HepG2 (cell line): ENCODE measurements at regions not wholly inside any gene's neighbourhood (a gene's known extent, or its start where the extent isn't known, plus 50 kb on each side); places are given as distances from the start of the nearest gene placed in this dataset.

ENCODE experiments used
- ATAC-seq: fragments of 200-7000 bp; cut with Tn5 transposase; 3 replicates; pipeline ENCODE4 v1.9.1; 2020; ENCODE audit warnings: mild to moderate bottlenecking, moderate library complexity
- BruUV-seq: library from RNA; stranded (reverse); fragments of 400-500 nt; replicated peaks from 2 replicates; lab custom pipeline; 2021; lab: Mats Ljungman, UMichigan
- CTCF ChIA-PET: fragments of 300-600 bp; formaldehyde crosslinking; extraction: SDS; loops from one replicate; lab custom pipeline; 2021; ENCODE audit warnings: low total read pairs, inconsistent platforms, low intra/inter-chr PET ratio; lab: Yijun Ruan, JAX
- POLR2A ChIA-PET: fragments of 350-600 bp; sonication (Branson Sonifier 250); formaldehyde crosslinking; loops from one replicate; lab custom pipeline; 2020; ENCODE audit warnings: antibody characterized with exemption, inconsistent platforms; lab: Yijun Ruan, JAX
- DNase-seq: peaks from one replicate; pipeline ENCODE4 v3.0.0-alpha.2; 2015; ENCODE audit warnings: low spot score
- FAIRE-seq: peaks from 3 replicates; lab custom pipeline; 2011; peaks lifted over from hg19 to GRCh38; lab: Jason Lieb, UNC
- H2AFZ ChIP-seq: one replicate; pipeline ENCODE4 v1.6.1; 2011; ENCODE audit warnings: low read length, inconsistent platforms
- H3K27ac ChIP-seq: fragments of 300-600 bp; 3 replicates; pipeline ENCODE4 v1.8.0; 2011; ENCODE audit warnings: mixed run types, mild to moderate bottlenecking, mixed read lengths, low read length, inconsistent platforms; ENCODE audit not compliant: insufficient read depth; ENCODE audit errors: extremely low read length
- H3K27me3 ChIP-seq, 2 experiments: fragments of 200-600 bp in 1 of 2; 2 replicates in 1 of 2; 3 replicates in 1 of 2; pipeline versions ENCODE4 v1.6.0 to v1.8.0; 2011; ENCODE audit warnings: low read length in 2 of 2, mild to moderate bottlenecking in 2 of 2, moderate library complexity in 2 of 2, inconsistent platforms in 1 of 2; ENCODE audit not compliant: insufficient read depth in 2 of 2, control insufficient read depth in 1 of 2
- H3K36me3 ChIP-seq, 2 experiments: fragments of 200-600 bp in 1 of 2; replicated peaks in 1 of 2; 2 replicates in 1 of 2; 3 replicates in 1 of 2; pipeline versions ENCODE4 v1.5.1 to v1.8.0; 2011; ENCODE audit warnings: low read length in 2 of 2, inconsistent platforms in 1 of 2; ENCODE audit not compliant: insufficient read depth in 2 of 2, control insufficient read depth in 1 of 2
- H3K4me1 ChIP-seq: 2 replicates; pipeline ENCODE4 v1.5.1; 2012; ENCODE audit warnings: low read length, inconsistent platforms; ENCODE audit not compliant: insufficient read depth
- H3K4me2 ChIP-seq: 2 replicates; pipeline ENCODE4 v1.6.0; 2011; ENCODE audit warnings: low read depth, low read length, inconsistent platforms
- H3K4me3 ChIP-seq, 3 experiments: fragments of 200-600 bp in 1 of 3; sonication (generic), shearing (Covaris generic) in 1 of 3; replicated peaks in 1 of 3; 2 replicates each; pipeline ENCODE4 v1.5.1; 2011 to 2016; ENCODE audit warnings: low read length in 3 of 3, inconsistent platforms in 2 of 3, low read depth in 2 of 3, mild to moderate bottlenecking in 2 of 3, control low read depth in 1 of 3, mixed read lengths in 1 of 3; ENCODE audit not compliant: insufficient read depth in 1 of 3
- H3K79me2 ChIP-seq: one replicate; pipeline ENCODE4 v1.6.1; 2011; ENCODE audit warnings: low read length, inconsistent platforms; ENCODE audit not compliant: insufficient read depth
- H3K9ac ChIP-seq: 2 replicates; pipeline ENCODE4 v1.6.0; 2011; ENCODE audit warnings: mild to moderate bottlenecking, low read depth, low read length, inconsistent platforms; ENCODE audit not compliant: insufficient read depth
- H3K9me3 ChIP-seq: 2 replicates; pipeline ENCODE4 v1.5.1; 2012; ENCODE audit warnings: mild to moderate bottlenecking, low read length
- H4K20me1 ChIP-seq: 2 replicates; pipeline ENCODE4 v1.6.0; 2011; ENCODE audit warnings: inconsistent platforms, mild to moderate bottlenecking, low read length, moderate library complexity; ENCODE audit not compliant: insufficient read depth
- FOSL2 ChIP-seq: sonication (generic); formaldehyde crosslinking; IDR thresholded peaks from 2 replicates; pipeline ENCODE4 v1.4.0; 2020; ENCODE audit warnings: missing genetic modification reagents
- JUND ChIP-seq: sonication (generic); formaldehyde crosslinking; IDR thresholded peaks from 2 replicates; pipeline ENCODE4 v1.8.0; 2022; ENCODE audit warnings: mild to moderate bottlenecking, missing genetic modification reagents
- YEATS2 ChIP-seq: sonication (generic); formaldehyde crosslinking; IDR thresholded peaks from 2 replicates; pipeline ENCODE4 v1.4.0; 2020; ENCODE audit warnings: missing genetic modification reagents, borderline replicate concordance
- ZFP82 ChIP-seq: sonication (generic); formaldehyde crosslinking; IDR thresholded peaks from 2 replicates; pipeline ENCODE4 v1.5.1; 2020; ENCODE audit warnings: mild to moderate bottlenecking, missing genetic modification reagents, borderline replicate concordance
- ZNF337 ChIP-seq: sonication (generic); formaldehyde crosslinking; IDR thresholded peaks from 2 replicates; pipeline ENCODE4 v1.5.1; 2020; ENCODE audit warnings: missing genetic modification reagents, low read depth, mild to moderate bottlenecking, borderline replicate concordance
- ZNF34 ChIP-seq: sonication (generic); formaldehyde crosslinking; IDR thresholded peaks from 2 replicates; pipeline ENCODE4 v1.4.0; 2020; ENCODE audit warnings: mild to moderate bottlenecking, missing genetic modification reagents, borderline replicate concordance
- ZNF432 ChIP-seq: sonication (generic); formaldehyde crosslinking; IDR thresholded peaks from 2 replicates; pipeline ENCODE4 v1.5.0; 2020; ENCODE audit warnings: missing genetic modification reagents, mild to moderate bottlenecking, borderline replicate concordance
- ZNF484 ChIP-seq: sonication (generic); formaldehyde crosslinking; IDR thresholded peaks from 2 replicates; pipeline ENCODE4 v1.5.1; 2020; ENCODE audit warnings: mild to moderate bottlenecking, low read depth, missing genetic modification reagents, borderline replicate concordance
- ZNF891 ChIP-seq: sonication (generic); formaldehyde crosslinking; IDR thresholded peaks from 2 replicates; pipeline ENCODE4 v1.5.0; 2020; ENCODE audit warnings: mild to moderate bottlenecking, missing genetic modification reagents
- WGBS: methylation state at CpG from one replicate; pipeline ENCODE4 v1.1.6; 2017; ENCODE audit warnings: low lambda C conversion rate; 5-methylcytosine and 5-hydroxymethylcytosine counted together
- in situ Hi-C: cut with HindIII; loops from 2 replicates; pipeline ENCODE4 v1.10.0; 2017; ENCODE audit warnings: low pct_unique_long_range_greater_than_20kb; ENCODE audit not compliant: extremely low pct_ligation_motif_present
- intact Hi-C: fragments of 100-400 bp; cut with micrococcal nuclease; formaldehyde crosslinking; loops from one replicate; pipeline ENCODE4 v1.10.0; 2022; ENCODE audit not compliant: unreplicated experiment
- TF ChIP-seq, protein P1 (sequence below): sonication (generic); formaldehyde crosslinking; IDR thresholded peaks from 2 replicates; pipeline ENCODE4 v1.4.0; 2020; ENCODE audit warnings: missing genetic modification reagents
- TF ChIP-seq, protein P2 (sequence below): sonication (generic); formaldehyde crosslinking; IDR thresholded peaks from 2 replicates; pipeline ENCODE4 v1.9.0; 2022; ENCODE audit warnings: low read depth, missing genetic modification reagents

DNA sequence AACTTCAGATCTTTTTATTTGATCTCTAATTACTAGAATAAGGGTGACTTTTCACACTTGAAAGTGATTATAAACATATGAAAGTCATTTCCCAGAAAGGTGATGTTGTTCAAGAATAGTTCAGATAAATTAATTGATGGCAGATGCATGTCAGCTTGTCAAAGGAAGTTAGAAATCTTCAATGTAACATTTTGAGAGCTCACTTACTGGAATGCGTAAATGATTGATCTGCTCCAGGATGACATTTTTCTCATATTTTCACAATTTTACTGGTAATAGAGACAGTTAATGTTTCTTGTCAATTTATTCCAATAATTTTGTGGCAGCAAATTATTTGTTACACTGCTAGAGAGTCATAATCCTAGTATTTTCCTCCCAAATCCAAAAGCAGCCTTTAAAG lies 424.2 kb downstream of the PLA2G4A start (continued):
- TF ChIP-seq, protein P1, sequence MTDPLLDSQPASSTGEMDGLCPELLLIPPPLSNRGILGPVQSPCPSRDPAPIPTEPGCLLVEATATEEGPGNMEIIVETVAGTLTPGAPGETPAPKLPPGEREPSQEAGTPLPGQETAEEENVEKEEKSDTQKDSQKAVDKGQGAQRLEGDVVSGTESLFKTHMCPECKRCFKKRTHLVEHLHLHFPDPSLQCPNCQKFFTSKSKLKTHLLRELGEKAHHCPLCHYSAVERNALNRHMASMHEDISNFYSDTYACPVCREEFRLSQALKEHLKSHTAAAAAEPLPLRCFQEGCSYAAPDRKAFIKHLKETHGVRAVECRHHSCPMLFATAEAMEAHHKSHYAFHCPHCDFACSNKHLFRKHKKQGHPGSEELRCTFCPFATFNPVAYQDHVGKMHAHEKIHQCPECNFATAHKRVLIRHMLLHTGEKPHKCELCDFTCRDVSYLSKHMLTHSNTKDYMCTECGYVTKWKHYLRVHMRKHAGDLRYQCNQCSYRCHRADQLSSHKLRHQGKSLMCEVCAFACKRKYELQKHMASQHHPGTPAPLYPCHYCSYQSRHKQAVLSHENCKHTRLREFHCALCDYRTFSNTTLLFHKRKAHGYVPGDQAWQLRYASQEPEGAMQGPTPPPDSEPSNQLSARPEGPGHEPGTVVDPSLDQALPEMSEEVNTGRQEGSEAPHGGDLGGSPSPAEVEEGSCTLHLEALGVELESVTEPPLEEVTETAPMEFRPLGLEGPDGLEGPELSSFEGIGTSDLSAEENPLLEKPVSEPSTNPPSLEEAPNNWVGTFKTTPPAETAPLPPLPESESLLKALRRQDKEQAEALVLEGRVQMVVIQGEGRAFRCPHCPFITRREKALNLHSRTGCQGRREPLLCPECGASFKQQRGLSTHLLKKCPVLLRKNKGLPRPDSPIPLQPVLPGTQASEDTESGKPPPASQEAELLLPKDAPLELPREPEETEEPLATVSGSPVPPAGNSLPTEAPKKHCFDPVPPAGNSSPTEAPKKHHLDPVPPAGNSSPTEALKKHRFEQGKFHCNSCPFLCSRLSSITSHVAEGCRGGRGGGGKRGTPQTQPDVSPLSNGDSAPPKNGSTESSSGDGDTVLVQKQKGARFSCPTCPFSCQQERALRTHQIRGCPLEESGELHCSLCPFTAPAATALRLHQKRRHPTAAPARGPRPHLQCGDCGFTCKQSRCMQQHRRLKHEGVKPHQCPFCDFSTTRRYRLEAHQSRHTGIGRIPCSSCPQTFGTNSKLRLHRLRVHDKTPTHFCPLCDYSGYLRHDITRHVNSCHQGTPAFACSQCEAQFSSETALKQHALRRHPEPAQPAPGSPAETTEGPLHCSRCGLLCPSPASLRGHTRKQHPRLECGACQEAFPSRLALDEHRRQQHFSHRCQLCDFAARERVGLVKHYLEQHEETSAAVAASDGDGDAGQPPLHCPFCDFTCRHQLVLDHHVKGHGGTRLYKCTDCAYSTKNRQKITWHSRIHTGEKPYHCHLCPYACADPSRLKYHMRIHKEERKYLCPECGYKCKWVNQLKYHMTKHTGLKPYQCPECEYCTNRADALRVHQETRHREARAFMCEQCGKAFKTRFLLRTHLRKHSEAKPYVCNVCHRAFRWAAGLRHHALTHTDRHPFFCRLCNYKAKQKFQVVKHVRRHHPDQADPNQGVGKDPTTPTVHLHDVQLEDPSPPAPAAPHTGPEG (CRISPR knock-in tag): no peak
- TF ChIP-seq JUND (CRISPR knock-in tag) (no peak), ZFP82 (CRISPR knock-in tag) (no peak), ZNF432 (CRISPR knock-in tag) (no peak), ZNF484 (CRISPR knock-in tag) (no peak), ZNF337 (CRISPR knock-in tag) (no peak)

DNA sequence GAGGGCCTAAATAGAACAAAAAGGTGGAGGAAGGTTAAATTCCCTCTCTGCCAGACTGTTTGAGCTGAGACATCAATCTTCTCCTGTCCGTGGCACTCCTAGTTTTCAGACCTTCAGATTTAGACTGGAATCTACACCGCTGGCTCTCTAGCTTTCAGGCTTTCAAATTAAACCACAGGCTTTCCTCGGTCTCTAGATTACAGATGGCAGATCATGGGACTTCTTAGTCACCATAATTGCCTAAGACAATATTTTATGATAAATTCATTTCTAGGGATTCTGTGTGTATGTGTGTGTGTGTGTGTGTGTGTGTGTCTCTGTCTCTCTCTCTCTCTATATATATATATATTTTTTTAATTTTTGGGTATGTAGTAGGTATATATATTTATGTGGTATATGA lies 428.7 kb downstream of the PLA2G4A start:
- in situ Hi-C loops: no loop called here
- no peak for DNase-seq
- H2AFZ ChIP-seq: no peak overlapping the region
- H3K79me2 ChIP-seq: no peaks in the 10 kb centered on the region
- no peak for ATAC-seq
- H3K4me2 ChIP-seq: no peak overlapping the region
- CTCF ChIA-PET: no interaction called here
- H3K9ac ChIP-seq: no peak overlapping the region
- H3K9me3 ChIP-seq: no peaks in the 10 kb centered on the region
- no peak overlapping the region for H3K4me3 ChIP-seq
- BruUV-seq: no TSS peak
- no peaks in the 10 kb centered on the region for H3K4me1 ChIP-seq
- intact Hi-C loops: no loop called here
- no peaks in the 10 kb centered on the region for H4K20me1 ChIP-seq
- WGBS: 0% methylated on average over 3 of the region's 3 CpGs
- H3K27ac ChIP-seq: no peak overlapping the region
- H3K36me3 ChIP-seq: no peaks in the 10 kb centered on the region
- TF ChIP-seq ZNF891 (no peak), ZNF34 (no peak), FOSL2 (no peak), YEATS2 (CRISPR knock-in tag) (no peak)
- TF ChIP-seq, protein P2, sequence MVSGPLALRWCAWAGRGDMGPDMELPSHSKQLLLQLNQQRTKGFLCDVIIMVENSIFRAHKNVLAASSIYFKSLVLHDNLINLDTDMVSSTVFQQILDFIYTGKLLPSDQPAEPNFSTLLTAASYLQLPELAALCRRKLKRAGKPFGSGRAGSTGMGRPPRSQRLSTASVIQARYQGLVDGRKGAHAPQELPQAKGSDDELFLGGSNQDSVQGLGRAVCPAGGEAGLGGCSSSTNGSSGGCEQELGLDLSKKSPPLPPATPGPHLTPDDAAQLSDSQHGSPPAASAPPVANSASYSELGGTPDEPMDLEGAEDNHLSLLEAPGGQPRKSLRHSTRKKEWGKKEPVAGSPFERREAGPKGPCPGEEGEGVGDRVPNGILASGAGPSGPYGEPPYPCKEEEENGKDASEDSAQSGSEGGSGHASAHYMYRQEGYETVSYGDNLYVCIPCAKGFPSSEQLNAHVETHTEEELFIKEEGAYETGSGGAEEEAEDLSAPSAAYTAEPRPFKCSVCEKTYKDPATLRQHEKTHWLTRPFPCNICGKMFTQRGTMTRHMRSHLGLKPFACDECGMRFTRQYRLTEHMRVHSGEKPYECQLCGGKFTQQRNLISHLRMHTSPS: no peak
- POLR2A ChIA-PET: no interaction called here
- FAIRE-seq: no peak
- H3K27me3 ChIP-seq: no peaks in the 10 kb centered on the region
